ENCODE measurements at regions not wholly inside any gene's neighbourhood (a gene's known extent, or its start where the extent isn't known, plus 50 kb on each side); places are given as distances from the start of the nearest gene placed in this dataset.

- H3K4me3 ChIP-seq (ENCODE audit: low read length): no peak overlapping the region
- no peak overlapping the region for H2AFZ ChIP-seq (ENCODE audit: low read depth, low read length)
- no peaks in the 10 kb centered on the region for H3K27me3 ChIP-seq (ENCODE audit: insufficient read depth, low read length)
- H3K36me3 ChIP-seq (ENCODE audit: insufficient read depth, low read length): no peaks in the 10 kb centered on the region
- no peaks in the 10 kb centered on the region for H3K9me3 ChIP-seq (ENCODE audit: low read length)
- no peaks in the 10 kb centered on the region for H3K4me1 ChIP-seq (ENCODE audit: insufficient read depth, low read length)
These were observed 53.6 kb upstream of the NT5E start for GRCh38 chr6:85396159-85396808.

GRCh38 chr6:85395746-85396145 is 54.1 kb upstream of the NT5E start:
- no peak overlapping the region for H3K4me3 ChIP-seq (ENCODE audit: low read length)
- no peaks in the 10 kb centered on the region for H3K36me3 ChIP-seq (ENCODE audit: insufficient read depth, low read length)
- H3K27me3 ChIP-seq (ENCODE audit: insufficient read depth, low read length): no peaks in the 10 kb centered on the region
- H3K9me3 ChIP-seq (ENCODE audit: low read length): no peaks in the 10 kb centered on the region
- no peak overlapping the region for H2AFZ ChIP-seq (ENCODE audit: low read depth, low read length)
- H3K4me1 ChIP-seq (ENCODE audit: insufficient read depth, low read length): no peaks in the 10 kb centered on the region

GRCh38 chr6:85394853-85395538 is 54.9 kb upstream of the NT5E start:
- Histone ChIP-seq H3K27me3 (ENCODE audit: insufficient read depth, low read length) (no peaks in the 10 kb centered on the region), H3K36me3 (ENCODE audit: insufficient read depth, low read length) (no peaks in the 10 kb centered on the region), H3K4me1 (ENCODE audit: insufficient read depth, low read length) (no peaks in the 10 kb centered on the region), H3K4me3 (ENCODE audit: low read length) (no peak overlapping the region), H2AFZ (ENCODE audit: low read depth, low read length) (no peak overlapping the region), H3K9me3 (ENCODE audit: low read length) (no peaks in the 10 kb centered on the region)

GRCh38 chr6:85394199-85394598 is 55.7 kb upstream of the NT5E start:
- H3K9me3 ChIP-seq (ENCODE audit: low read length): no peaks in the 10 kb centered on the region
- H3K36me3 ChIP-seq (ENCODE audit: insufficient read depth, low read length): no peaks in the 10 kb centered on the region
- no peak overlapping the region for H3K4me3 ChIP-seq (ENCODE audit: low read length)
- H2AFZ ChIP-seq (ENCODE audit: low read depth, low read length): no peak overlapping the region
- H3K4me1 ChIP-seq (ENCODE audit: insufficient read depth, low read length): no peaks in the 10 kb centered on the region
- no peaks in the 10 kb centered on the region for H3K27me3 ChIP-seq (ENCODE audit: insufficient read depth, low read length)

GRCh38 chr6:85392379-85392778 is 57.5 kb upstream of the NT5E start:
- Histone ChIP-seq H2AFZ (ENCODE audit: low read depth, low read length) (no peak overlapping the region), H3K4me3 (ENCODE audit: low read length) (no peak overlapping the region), H3K36me3 (ENCODE audit: insufficient read depth, low read length) (no peaks in the 10 kb centered on the region), H3K27me3 (ENCODE audit: insufficient read depth, low read length) (no peaks in the 10 kb centered on the region), H3K4me1 (ENCODE audit: insufficient read depth, low read length) (no peaks in the 10 kb centered on the region), H3K9me3 (ENCODE audit: low read length) (no peaks in the 10 kb centered on the region)

- H2AFZ ChIP-seq (ENCODE audit: low read depth, low read length): no peak overlapping the region
- no peaks in the 10 kb centered on the region for H3K9me3 ChIP-seq (ENCODE audit: low read length)
- H3K4me3 ChIP-seq (ENCODE audit: low read length): no peak overlapping the region
- no peaks in the 10 kb centered on the region for H3K4me1 ChIP-seq (ENCODE audit: insufficient read depth, low read length)
- no peaks in the 10 kb centered on the region for H3K27me3 ChIP-seq (ENCODE audit: insufficient read depth, low read length)
- H3K36me3 ChIP-seq (ENCODE audit: insufficient read depth, low read length): no peaks in the 10 kb centered on the region
These were observed 59.1 kb upstream of the NT5E start for GRCh38 chr6:85390775-85391174.

GRCh38 chr6:85390105-85390728 is 59.7 kb upstream of the NT5E start:
- H3K4me1 ChIP-seq (ENCODE audit: insufficient read depth, low read length): no peaks in the 10 kb centered on the region
- H3K36me3 ChIP-seq (ENCODE audit: insufficient read depth, low read length): no peaks in the 10 kb centered on the region
- H2AFZ ChIP-seq (ENCODE audit: low read depth, low read length): no peak overlapping the region
- H3K27me3 ChIP-seq (ENCODE audit: insufficient read depth, low read length): no peaks in the 10 kb centered on the region
- no peak overlapping the region for H3K4me3 ChIP-seq (ENCODE audit: low read length)
- no peaks in the 10 kb centered on the region for H3K9me3 ChIP-seq (ENCODE audit: low read length)

- Histone ChIP-seq H2AFZ (ENCODE audit: low read depth, low read length) (no peak overlapping the region), H3K27me3 (ENCODE audit: insufficient read depth, low read length) (no peaks in the 10 kb centered on the region), H3K4me3 (ENCODE audit: low read length) (no peak overlapping the region), H3K9me3 (ENCODE audit: low read length) (no peaks in the 10 kb centered on the region), H3K36me3 (ENCODE audit: insufficient read depth, low read length) (no peaks in the 10 kb centered on the region), H3K4me1 (ENCODE audit: insufficient read depth, low read length) (no peaks in the 10 kb centered on the region)
These were observed 60.6 kb upstream of the NT5E start for GRCh38 chr6:85389151-85389797.

GRCh38 chr6:85388531-85388930 is 61.4 kb upstream of the NT5E start:
- no peaks in the 10 kb centered on the region for H3K9me3 ChIP-seq (ENCODE audit: low read length)
- no peaks in the 10 kb centered on the region for H3K4me1 ChIP-seq (ENCODE audit: insufficient read depth, low read length)
- H3K4me3 ChIP-seq (ENCODE audit: low read length): no peak overlapping the region
- no peaks in the 10 kb centered on the region for H3K36me3 ChIP-seq (ENCODE audit: insufficient read depth, low read length)
- no peak overlapping the region for H2AFZ ChIP-seq (ENCODE audit: low read depth, low read length)
- H3K27me3 ChIP-seq (ENCODE audit: insufficient read depth, low read length): no peaks in the 10 kb centered on the region

- H3K36me3 ChIP-seq (ENCODE audit: insufficient read depth, low read length): no peaks in the 10 kb centered on the region
- H3K9me3 ChIP-seq (ENCODE audit: low read length): no peaks in the 10 kb centered on the region
- H3K4me1 ChIP-seq (ENCODE audit: insufficient read depth, low read length): no peaks in the 10 kb centered on the region
These were observed 64.1 kb upstream of the NT5E start for GRCh38 chr6:85385636-85386315.

GRCh38 chr6:85383042-85383441 is 66.8 kb upstream of the NT5E start:
- Histone ChIP-seq H2AFZ (ENCODE audit: low read depth, low read length) (no peak overlapping the region), H3K4me3 (ENCODE audit: low read length) (no peak overlapping the region), H3K27me3 (ENCODE audit: insufficient read depth, low read length) (no peaks in the 10 kb centered on the region), H3K9me3 (ENCODE audit: low read length) (no peaks in the 10 kb centered on the region), H3K4me1 (ENCODE audit: insufficient read depth, low read length) (no peaks in the 10 kb centered on the region), H3K36me3 (ENCODE audit: insufficient read depth, low read length) (no peaks in the 10 kb centered on the region)

More at GRCh38 chr6:85385636-85386315, 64.1 kb upstream of the NT5E start:
- Histone ChIP-seq H3K27me3 (ENCODE audit: insufficient read depth, low read length) (no peaks in the 10 kb centered on the region), H3K4me3 (ENCODE audit: low read length) (no peak overlapping the region), H2AFZ (ENCODE audit: low read depth, low read length) (no peak overlapping the region)

- H3K9me3 ChIP-seq (ENCODE audit: low read length): no peaks in the 10 kb centered on the region
- no peaks in the 10 kb centered on the region for H3K4me1 ChIP-seq (ENCODE audit: insufficient read depth, low read length)
- H2AFZ ChIP-seq (ENCODE audit: low read depth, low read length): no peak overlapping the region
- no peaks in the 10 kb centered on the region for H3K27me3 ChIP-seq (ENCODE audit: insufficient read depth, low read length)
- H3K4me3 ChIP-seq (ENCODE audit: low read length): no peak overlapping the region
- no peaks in the 10 kb centered on the region for H3K36me3 ChIP-seq (ENCODE audit: insufficient read depth, low read length)
These were observed 67.3 kb upstream of the NT5E start for GRCh38 chr6:85382541-85382940.

- no peaks in the 10 kb centered on the region for H3K27me3 ChIP-seq (ENCODE audit: insufficient read depth, low read length)
- no peaks in the 10 kb centered on the region for H3K4me1 ChIP-seq (ENCODE audit: insufficient read depth, low read length)
- no peak overlapping the region for H3K4me3 ChIP-seq (ENCODE audit: low read length)
- no peaks in the 10 kb centered on the region for H3K36me3 ChIP-seq (ENCODE audit: insufficient read depth, low read length)
- no peak overlapping the region for H2AFZ ChIP-seq (ENCODE audit: low read depth, low read length)
- H3K9me3 ChIP-seq (ENCODE audit: low read length): no peaks in the 10 kb centered on the region
These were observed 77.0 kb upstream of the NT5E start for GRCh38 chr6:85372915-85373270.

Measured in neuron (in vitro differentiated cells).